ENCODE measurements at regions not wholly inside any gene's neighbourhood (a gene's known extent, or its start where the extent isn't known, plus 50 kb on each side); places are given as distances from the start of the nearest gene placed in this dataset.

- no peak overlapping the region for H3K27ac ChIP-seq
- TF ChIP-seq CTCF (IDR thresholded peaks at IDR 0.05) (peak; percentile 89), ZFX (IDR thresholded peaks at IDR 0.05; ENCODE audit: borderline replicate concordance) (no peak)
Measured at GRCh38 chr7:18352339-18353255, 143.0 kb upstream of the HDAC9 start.

GRCh38 chr7:18353339-18353738 lies 142.2 kb upstream of the HDAC9 start:
- TF ChIP-seq ZFX (IDR thresholded peaks at IDR 0.05; ENCODE audit: borderline replicate concordance) (no peak), CTCF (IDR thresholded peaks at IDR 0.05) (no peak)
- H3K27ac ChIP-seq: no peak overlapping the region

- no peak overlapping the region for H3K27ac ChIP-seq
Measured at GRCh38 chr7:18354108-18355085, 141.2 kb upstream of the HDAC9 start.

GRCh38 chr7:18356191-18356645 lies 139.3 kb upstream of the HDAC9 start:
- peak; percentile 88 for TF ChIP-seq CTCF (IDR thresholded peaks at IDR 0.05)
- TF ChIP-seq ZFX (IDR thresholded peaks at IDR 0.05; ENCODE audit: borderline replicate concordance): no peak
- no peak overlapping the region for H3K27ac ChIP-seq

More at GRCh38 chr7:18354108-18355085, 141.2 kb upstream of the HDAC9 start:
- TF ChIP-seq ZFX (IDR thresholded peaks at IDR 0.05; ENCODE audit: borderline replicate concordance): no peak
- no peak for TF ChIP-seq CTCF (IDR thresholded peaks at IDR 0.05)

GRCh38 chr7:18357691-18358090 lies 137.9 kb upstream of the HDAC9 start:
- no peak for TF ChIP-seq ZFX (IDR thresholded peaks at IDR 0.05; ENCODE audit: borderline replicate concordance)
- TF ChIP-seq CTCF (IDR thresholded peaks at IDR 0.05): peak; percentile 76

GRCh38 chr7:18361756-18362155 lies 133.8 kb upstream of the HDAC9 start:
- H3K27ac ChIP-seq: no peak overlapping the region
- TF ChIP-seq ZFX (IDR thresholded peaks at IDR 0.05; ENCODE audit: borderline replicate concordance): no peak

More at GRCh38 chr7:18357691-18358090, 137.9 kb upstream of the HDAC9 start:
- H3K27ac ChIP-seq: peak overlapping the region; percentile 63

GRCh38 chr7:18363751-18364380 lies 131.7 kb upstream of the HDAC9 start:
- TF ChIP-seq CTCF (IDR thresholded peaks at IDR 0.05) (no peak), ZFX (IDR thresholded peaks at IDR 0.05; ENCODE audit: borderline replicate concordance) (no peak)
- H3K27ac ChIP-seq: no peak overlapping the region

Data from 22Rv1 (cell line).